GM23338 (cell line): ENCODE measurements at regions not wholly inside any gene's neighbourhood (a gene's known extent, or its start where the extent isn't known, plus 50 kb on each side); places are given as distances from the start of the nearest gene placed in this dataset.

ENCODE experiments used
- EZH2 ChIP-seq: fragments of 200-600 bp; sonication (generic); IDR thresholded peaks from one replicate; pipeline ENCODE4 v1.8.0; 2017; ENCODE audit warnings: antibody characterized with exemption, mild to moderate bottlenecking, low read depth; ENCODE audit not compliant: unreplicated experiment
- POLR2AphosphoS5 ChIP-seq: IDR thresholded peaks from 2 replicates; pipeline ENCODE4 v1.6.1; 2016; ENCODE audit warnings: antibody characterized with exemption, low read depth
- TF ChIP-seq, protein P1 (sequence below), 2 experiments: fragments of 200-600 bp in 1 of 2; sonication (generic) in 1 of 2; conservative IDR thresholded peaks; 2 replicates each; pipeline versions ENCODE4 v1.5.1 to v1.6.1; 2016 to 2017; ENCODE audit warnings: antibody characterized with exemption in 2 of 2, low read depth in 2 of 2, mild to moderate bottlenecking in 2 of 2, moderate library complexity in 1 of 2

GRCh38 chr11:100624346-100624745, 62.7 kb upstream of the ARHGAP42 start:
- TF ChIP-seq, protein P1, sequence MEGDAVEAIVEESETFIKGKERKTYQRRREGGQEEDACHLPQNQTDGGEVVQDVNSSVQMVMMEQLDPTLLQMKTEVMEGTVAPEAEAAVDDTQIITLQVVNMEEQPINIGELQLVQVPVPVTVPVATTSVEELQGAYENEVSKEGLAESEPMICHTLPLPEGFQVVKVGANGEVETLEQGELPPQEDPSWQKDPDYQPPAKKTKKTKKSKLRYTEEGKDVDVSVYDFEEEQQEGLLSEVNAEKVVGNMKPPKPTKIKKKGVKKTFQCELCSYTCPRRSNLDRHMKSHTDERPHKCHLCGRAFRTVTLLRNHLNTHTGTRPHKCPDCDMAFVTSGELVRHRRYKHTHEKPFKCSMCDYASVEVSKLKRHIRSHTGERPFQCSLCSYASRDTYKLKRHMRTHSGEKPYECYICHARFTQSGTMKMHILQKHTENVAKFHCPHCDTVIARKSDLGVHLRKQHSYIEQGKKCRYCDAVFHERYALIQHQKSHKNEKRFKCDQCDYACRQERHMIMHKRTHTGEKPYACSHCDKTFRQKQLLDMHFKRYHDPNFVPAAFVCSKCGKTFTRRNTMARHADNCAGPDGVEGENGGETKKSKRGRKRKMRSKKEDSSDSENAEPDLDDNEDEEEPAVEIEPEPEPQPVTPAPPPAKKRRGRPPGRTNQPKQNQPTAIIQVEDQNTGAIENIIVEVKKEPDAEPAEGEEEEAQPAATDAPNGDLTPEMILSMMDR (conservative IDR thresholded peaks at IDR 0.05; ENCODE audit: low read depth in 2 of 2): no peak
- TF ChIP-seq POLR2AphosphoS5: no peak
- no peak for TF ChIP-seq EZH2
